Tongue (tissue), 1 donor: ENCODE measurements at regions not wholly inside any gene's neighbourhood (a gene's known extent, or its start where the extent isn't known, plus 50 kb on each side); places are given as distances from the start of the nearest gene placed in this dataset.
"Not testable (repeated sequence)": the region's sequence is repeated elsewhere in the genome, so short reads cannot be mapped to it uniquely, and the experiment has no call there.

ENCODE experiments used
- DNase-seq: peaks from one replicate; pipeline ENCODE4 v3.0.0-alpha.2; 2015

GRCh38 chr4:129707949-129708348 is 612.0 kb downstream of the C4orf33 start:
- DNase-seq: no peak

GRCh38 chr4:129708784-129709183 is 612.8 kb downstream of the C4orf33 start:
- no peak for DNase-seq

GRCh38 chr4:129738175-129738574 is 642.2 kb downstream of the C4orf33 start:
- no peak for DNase-seq

- peak; percentile 12 for DNase-seq
These were observed 651.8 kb downstream of the C4orf33 start for GRCh38 chr4:129747756-129748155.

GRCh38 chr4:129748991-129749390 is 653.0 kb downstream of the C4orf33 start:
- DNase-seq: peak; percentile 20

- no peak for DNase-seq
These were observed 655.7 kb downstream of the C4orf33 start for GRCh38 chr4:129751646-129752045.

- no peak for DNase-seq
These were observed 687.6 kb downstream of the C4orf33 start for GRCh38 chr4:129783596-129783995.

- no peak for DNase-seq
These were observed 692.5 kb downstream of the C4orf33 start for GRCh38 chr4:129788486-129788885.

GRCh38 chr4:129804461-129804981 is 708.6 kb downstream of the C4orf33 start:
- no peak for DNase-seq

GRCh38 chr4:129806986-129807385 is 711.0 kb downstream of the C4orf33 start:
- no peak for DNase-seq

- no peak for DNase-seq
These were observed 712.3 kb downstream of the C4orf33 start for GRCh38 chr4:129808242-129808641.

- DNase-seq: no peak
These were observed 725.1 kb downstream of the C4orf33 start for GRCh38 chr4:129821073-129821472.

GRCh38 chr4:129821963-129822362 is 726.0 kb downstream of the C4orf33 start:
- DNase-seq: no peak

GRCh38 chr4:129822701-129823100 is 726.7 kb downstream of the C4orf33 start:
- DNase-seq: no peak

GRCh38 chr4:129823105-129823504 is 727.2 kb downstream of the C4orf33 start:
- no peak for DNase-seq

GRCh38 chr4:129829373-129829772 is 733.4 kb downstream of the C4orf33 start:
- DNase-seq: no peak

- DNase-seq: peak; percentile 48
These were observed 743.7 kb downstream of the C4orf33 start for GRCh38 chr4:129839687-129840086.

- no peak for DNase-seq
These were observed 746.1 kb downstream of the C4orf33 start for GRCh38 chr4:129842096-129842495.

- DNase-seq: no peak
These were observed 756.5 kb downstream of the C4orf33 start for GRCh38 chr4:129852434-129852833.

- not testable (repeated sequence) for DNase-seq
These were observed 757.9 kb downstream of the C4orf33 start for GRCh38 chr4:129853685-129854467.

GRCh38 chr4:129862461-129862860 is 766.5 kb downstream of the C4orf33 start:
- DNase-seq: no peak

- no peak for DNase-seq
These were observed 767.3 kb downstream of the C4orf33 start for GRCh38 chr4:129863206-129863605.

GRCh38 chr4:129883996-129884395 is 788.0 kb downstream of the C4orf33 start:
- DNase-seq: no peak

GRCh38 chr4:129897111-129897510 is 801.2 kb downstream of the C4orf33 start:
- DNase-seq: no peak
